GM18951 (cell line): ENCODE measurements at regions not wholly inside any gene's neighbourhood (a gene's known extent, or its start where the extent isn't known, plus 50 kb on each side); places are given as distances from the start of the nearest gene placed in this dataset.

Experiments
- POLR2A ChIP-seq: IDR thresholded peaks from 4 replicates; pipeline ENCODE4 v1.6.1; 2011; ENCODE audit warnings: mild to moderate bottlenecking; ENCODE audit not compliant: insufficient read length, insufficient read depth; ENCODE audit errors: extremely low read depth
- in situ Hi-C: fragments of 300-500 bp; cut with MboI; formaldehyde crosslinking; loops from one replicate; pipeline ENCODE4 v1.12.0; 2022; ENCODE audit warnings: low sequenced_read_pairs, mixed read lengths, inconsistent platforms; ENCODE audit not compliant: unreplicated experiment

- in situ Hi-C loops, result no loop called here
- no peak for TF ChIP-seq POLR2A
Observed at GRCh38 chr6:140592877-140593276, 1218.4 kb upstream of the CITED2 start.

GRCh38 chr6:140590641-140591040 is 1216.2 kb upstream of the CITED2 start:
- in situ Hi-C loops, result no loop called here
- TF ChIP-seq POLR2A, result no peak

GRCh38 chr6:140586426-140587061 is 1212.1 kb upstream of the CITED2 start:
- in situ Hi-C loops, result no loop called here
- no peak for TF ChIP-seq POLR2A

GRCh38 chr6:140581601-140582000 is 1207.2 kb upstream of the CITED2 start:
- TF ChIP-seq POLR2A, result no peak
- in situ Hi-C loops, result no loop called here

GRCh38 chr6:140579918-140580317 is 1205.5 kb upstream of the CITED2 start:
- in situ Hi-C loops, result no loop called here
- TF ChIP-seq POLR2A, result no peak

- in situ Hi-C loops, result no loop called here
- TF ChIP-seq POLR2A, result no peak
Observed at GRCh38 chr6:140576004-140576555, 1201.6 kb upstream of the CITED2 start.

- TF ChIP-seq POLR2A, result no peak
- in situ Hi-C loops, result no loop called here
Observed at GRCh38 chr6:140572867-140573266, 1198.4 kb upstream of the CITED2 start.

- in situ Hi-C loops, result no loop called here
Observed at GRCh38 chr6:140572129-140572528, 1197.7 kb upstream of the CITED2 start.

GRCh38 chr6:140571145-140571544 is 1196.7 kb upstream of the CITED2 start:
- no peak for TF ChIP-seq POLR2A
- in situ Hi-C loops, result no loop called here

More at GRCh38 chr6:140572129-140572528, 1197.7 kb upstream of the CITED2 start:
- no peak for TF ChIP-seq POLR2A

GRCh38 chr6:140567466-140567865 is 1193.0 kb upstream of the CITED2 start:
- in situ Hi-C loops, result no loop called here
- TF ChIP-seq POLR2A, result no peak

GRCh38 chr6:140566781-140567277 is 1192.4 kb upstream of the CITED2 start:
- no peak for TF ChIP-seq POLR2A
- in situ Hi-C loops, result no loop called here

GRCh38 chr6:140563728-140564127 is 1189.3 kb upstream of the CITED2 start:
- no peak for TF ChIP-seq POLR2A
- in situ Hi-C loops, result no loop called here

GRCh38 chr6:140561701-140562100 is 1187.3 kb upstream of the CITED2 start:
- in situ Hi-C loops, result no loop called here
- TF ChIP-seq POLR2A, result no peak

GRCh38 chr6:140560671-140561070 is 1186.2 kb upstream of the CITED2 start:
- in situ Hi-C loops, result no loop called here
- no peak for TF ChIP-seq POLR2A

GRCh38 chr6:140559458-140559857 is 1185.0 kb upstream of the CITED2 start:
- in situ Hi-C loops, result no loop called here

GRCh38 chr6:140554421-140554820 is 1180.0 kb upstream of the CITED2 start:
- in situ Hi-C loops, result no loop called here
- no peak for TF ChIP-seq POLR2A

More at GRCh38 chr6:140559458-140559857, 1185.0 kb upstream of the CITED2 start:
- TF ChIP-seq POLR2A, result no peak
